Neural progenitor cell (in vitro differentiated cells): ENCODE measurements at regions not wholly inside any gene's neighbourhood (a gene's known extent, or its start where the extent isn't known, plus 50 kb on each side); places are given as distances from the start of the nearest gene placed in this dataset.

Experiments
- DNase-seq: peaks from one replicate; pipeline ENCODE4 v3.0.0-alpha.2; 2016; ENCODE audit warnings: low spot score
- H2AFZ ChIP-seq: fragments of 200-600 bp; sonication (generic); replicated peaks from 2 replicates; pipeline ENCODE4 v1.6.1; 2016; ENCODE audit warnings: antibody characterized with exemption
- H3F3A ChIP-seq: fragments of 200-600 bp; sonication (generic); 2 replicates; pipeline ENCODE4 v1.6.1; 2016; ENCODE audit warnings: antibody characterized with exemption, low read depth
- H3K27ac ChIP-seq: fragments of 200-600 bp; sonication (generic); 2 replicates; pipeline ENCODE4 v1.5.1; 2016; ENCODE audit warnings: mild to moderate bottlenecking
- H3K27me3 ChIP-seq: fragments of 200-600 bp; sonication (generic); 2 replicates; pipeline ENCODE4 v1.6.1; 2016; ENCODE audit warnings: mild to moderate bottlenecking, moderate library complexity
- H3K36me3 ChIP-seq: fragments of 200-600 bp; sonication (generic); 2 replicates; pipeline ENCODE4 v1.5.1; 2016
- H3K4me1 ChIP-seq: fragments of 200-600 bp; sonication (generic); 2 replicates; pipeline ENCODE4 v1.6.1; 2016; ENCODE audit warnings: mixed run types
- H3K4me2 ChIP-seq: fragments of 200-600 bp; sonication (generic); 2 replicates; pipeline ENCODE4 v1.6.1; 2016
- H3K4me3 ChIP-seq: fragments of 200-600 bp; sonication (generic); 2 replicates; pipeline ENCODE4 v1.5.1; 2016
- H3K79me2 ChIP-seq: fragments of 200-600 bp; sonication (generic); 2 replicates; pipeline ENCODE4 v1.6.1; 2016; ENCODE audit warnings: low read depth
- H3K9ac ChIP-seq: fragments of 200-600 bp; sonication (generic); 2 replicates; pipeline ENCODE4 v1.6.1; 2016
- H3K9me3 ChIP-seq: fragments of 200-600 bp; sonication (generic); 2 replicates; pipeline ENCODE4 v1.5.1; 2016; ENCODE audit warnings: low read depth
- H4K20me1 ChIP-seq: fragments of 200-600 bp; sonication (generic); 2 replicates; pipeline ENCODE4 v1.6.1; 2016; ENCODE audit warnings: low read depth
- H3K27ac Mint-ChIP-seq: 3 replicates; pipeline ENCODE4 v1.8.0; 2021; ENCODE audit warnings: mixed read lengths
- H3K27me3 Mint-ChIP-seq: 2 replicates; pipeline ENCODE4 v1.8.0; 2022; ENCODE audit warnings: low read depth, mild to moderate bottlenecking, inconsistent platforms, moderate library complexity, mixed read lengths; ENCODE audit not compliant: insufficient read depth
- H3K36me3 Mint-ChIP-seq: 3 replicates; pipeline ENCODE4 v1.8.0; 2021; ENCODE audit warnings: mixed read lengths
- H3K4me1 Mint-ChIP-seq: 3 replicates; pipeline ENCODE4 v1.8.0; 2021; ENCODE audit warnings: mixed read lengths
- H3K4me3 Mint-ChIP-seq: 3 replicates; pipeline ENCODE4 v1.8.0; 2021; ENCODE audit warnings: mild to moderate bottlenecking, moderate library complexity, mixed read lengths
- H3K9me3 Mint-ChIP-seq: 3 replicates; pipeline ENCODE4 v1.8.0; 2020; ENCODE audit warnings: mixed read lengths
- CTCF ChIP-seq: fragments of 200-600 bp; sonication (generic); IDR thresholded peaks from 2 replicates; pipeline ENCODE4 v1.5.1; 2017; ENCODE audit warnings: antibody characterized with exemption, mild to moderate bottlenecking
- EZH2 ChIP-seq: fragments of 200-600 bp; sonication (generic); IDR thresholded peaks from 2 replicates; pipeline ENCODE4 v1.6.1; 2017; ENCODE audit warnings: antibody characterized with exemption, mild to moderate bottlenecking, moderate library complexity
- EZH2phosphoT487 ChIP-seq: fragments of 200-600 bp; sonication (generic); IDR thresholded peaks from 2 replicates; pipeline ENCODE4 v1.6.1; 2017; ENCODE audit warnings: antibody characterized with exemption

- Mint-ChIP-seq H3K4me3 (no peak overlapping the region), H3K27me3 (no peaks in the 10 kb centered on the region), H3K9me3 (no peaks in the 10 kb centered on the region), H3K4me1 (no peaks in the 10 kb centered on the region), H3K27ac (no peak overlapping the region), H3K36me3 (no peaks in the 10 kb centered on the region)
- no peak overlapping the region for H3K4me3 ChIP-seq
- H3K9me3 ChIP-seq, result no peaks in the 10 kb centered on the region
- H3K4me2 ChIP-seq, result no peak overlapping the region
- no peak overlapping the region for H3K27ac ChIP-seq
- no peaks in the 10 kb centered on the region for H3K4me1 ChIP-seq
- peaks cover 16% of the 10 kb centered on the region for H3K27me3 ChIP-seq
- no peaks in the 10 kb centered on the region for H4K20me1 ChIP-seq
- DNase-seq, result peak; percentile 55
- H3K9ac ChIP-seq, result no peak overlapping the region
- no peaks in the 10 kb centered on the region for H3K36me3 ChIP-seq
- TF ChIP-seq EZH2 (no peak), EZH2phosphoT487 (no peak), CTCF (no peak)
- no peaks in the 10 kb centered on the region for H3F3A ChIP-seq
- no peaks in the 10 kb centered on the region for H3K79me2 ChIP-seq
- no peak overlapping the region for H2AFZ ChIP-seq
These were observed 53.9 kb upstream of the RYR3 start for GRCh38 chr15:33256874-33257273.

GRCh38 chr15:33244471-33244870 is 50.0 kb upstream of the FMN1 start:
- DNase-seq, result no peak
- no peaks in the 10 kb centered on the region for H3K27me3 ChIP-seq
- peaks cover 6% of the 10 kb centered on the region for H3K4me1 ChIP-seq
- H3K4me3 Mint-ChIP-seq, result no peak overlapping the region
- no peaks in the 10 kb centered on the region for H3K36me3 Mint-ChIP-seq
- no peaks in the 10 kb centered on the region for H3K9me3 ChIP-seq
- no peak overlapping the region for H3K9ac ChIP-seq
- H3K27me3 Mint-ChIP-seq, result peaks cover 2% of the 10 kb centered on the region
- TF ChIP-seq CTCF, result no peak
- no peak for TF ChIP-seq EZH2
- no peak for TF ChIP-seq EZH2phosphoT487
- H3K79me2 ChIP-seq, result no peaks in the 10 kb centered on the region
- no peaks in the 10 kb centered on the region for H3F3A ChIP-seq
- H3K4me2 ChIP-seq, result no peak overlapping the region
- H3K4me1 Mint-ChIP-seq, result peaks cover 28% of the 10 kb centered on the region
- H3K9me3 Mint-ChIP-seq, result no peaks in the 10 kb centered on the region
- H3K27ac ChIP-seq, result no peak overlapping the region
- H2AFZ ChIP-seq, result no peak overlapping the region
- no peak overlapping the region for H3K4me3 ChIP-seq
- no peaks in the 10 kb centered on the region for H4K20me1 ChIP-seq
- H3K36me3 ChIP-seq, result no peaks in the 10 kb centered on the region
- H3K27ac Mint-ChIP-seq, result peak overlapping the region; percentile 47
